Vagina (tissue), 2 donors: ENCODE measurements at regions not wholly inside any gene's neighbourhood (a gene's known extent, or its start where the extent isn't known, plus 50 kb on each side); places are given as distances from the start of the nearest gene placed in this dataset.
"Not testable (repeated sequence)": the region's sequence is repeated elsewhere in the genome, so short reads cannot be mapped to it uniquely, and the experiment has no call there.

ENCODE experiments used
- CTCF ChIP-seq, 3 experiments: fragments of 450-650 bp in 2 of 3; fragments of 200-600 bp in 1 of 3; sonication (generic) in 1 of 3; IDR thresholded peaks; one replicate each; pipeline ENCODE4 v1.5.1; 2017 to 2019; ENCODE audit warnings: antibody characterized with exemption in 3 of 3, mild to moderate bottlenecking in 2 of 3, moderate library complexity in 2 of 3
- POLR2A ChIP-seq, 2 donors: fragments of 450-650 bp; IDR thresholded peaks; one replicate each; pipeline ENCODE4 v1.6.1; 2017; ENCODE audit warnings: antibody characterized with exemption in 2 of 2, mild to moderate bottlenecking in 2 of 2, moderate library complexity in 2 of 2

- TF ChIP-seq POLR2A, CTCF (IDR thresholded peaks at IDR 0.05): not testable (repeated sequence)
Measured at GRCh38 chr16:13739621-13740373, 180.2 kb upstream of the ERCC4 start.
